Gastroesophageal sphincter (tissue), 3 donors: ENCODE measurements at regions not wholly inside any gene's neighbourhood (a gene's known extent, or its start where the extent isn't known, plus 50 kb on each side); places are given as distances from the start of the nearest gene placed in this dataset.

Source experiments
- POLR2A ChIP-seq, 2 donors: fragments of 450-650 bp; IDR thresholded peaks; one replicate each; pipeline ENCODE4 v1.6.1; 2017; ENCODE audit warnings: antibody characterized with exemption in 2 of 2, mild to moderate bottlenecking in 2 of 2, moderate library complexity in 1 of 2
- POLR2AphosphoS5 ChIP-seq: sonication (generic); formaldehyde crosslinking; IDR thresholded peaks from one replicate; pipeline ENCODE4 v1.6.1; 2017; ENCODE audit warnings: antibody characterized with exemption
- TF ChIP-seq, protein P1 (sequence below), 4 experiments: fragments of 200-600 bp in 2 of 4; fragments of 450-650 bp in 2 of 4; sonication (generic) in 1 of 4; IDR thresholded peaks; one replicate each; pipeline ENCODE4 v1.5.1; 2017 to 2019; ENCODE audit warnings: antibody characterized with exemption in 4 of 4, mild to moderate bottlenecking in 2 of 4, moderate library complexity in 2 of 4

DNA sequence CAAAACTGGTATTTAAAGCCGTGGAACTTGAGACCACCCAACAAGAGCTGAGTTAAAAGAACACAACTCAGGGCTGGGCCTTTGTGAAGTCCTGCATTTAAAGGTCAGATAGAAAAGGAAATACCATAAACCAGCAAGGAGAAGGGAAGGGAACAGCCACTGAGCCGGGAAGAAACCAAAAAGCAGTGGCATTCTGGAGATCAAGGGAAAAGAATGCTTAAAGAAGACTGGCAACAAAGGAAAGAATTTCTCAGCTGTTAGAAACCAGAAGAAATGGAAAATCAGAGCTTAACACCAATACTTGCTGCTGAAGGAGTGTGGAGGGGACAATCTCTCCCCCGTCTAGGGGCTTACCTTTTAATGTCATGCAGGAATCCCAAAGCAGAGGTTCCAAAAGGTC is 247.4 kb upstream of the CHRNA7 start:
- TF ChIP-seq POLR2A (IDR thresholded peaks at IDR 0.05) (no peak), POLR2AphosphoS5 (no peak)
- TF ChIP-seq, protein P1, sequence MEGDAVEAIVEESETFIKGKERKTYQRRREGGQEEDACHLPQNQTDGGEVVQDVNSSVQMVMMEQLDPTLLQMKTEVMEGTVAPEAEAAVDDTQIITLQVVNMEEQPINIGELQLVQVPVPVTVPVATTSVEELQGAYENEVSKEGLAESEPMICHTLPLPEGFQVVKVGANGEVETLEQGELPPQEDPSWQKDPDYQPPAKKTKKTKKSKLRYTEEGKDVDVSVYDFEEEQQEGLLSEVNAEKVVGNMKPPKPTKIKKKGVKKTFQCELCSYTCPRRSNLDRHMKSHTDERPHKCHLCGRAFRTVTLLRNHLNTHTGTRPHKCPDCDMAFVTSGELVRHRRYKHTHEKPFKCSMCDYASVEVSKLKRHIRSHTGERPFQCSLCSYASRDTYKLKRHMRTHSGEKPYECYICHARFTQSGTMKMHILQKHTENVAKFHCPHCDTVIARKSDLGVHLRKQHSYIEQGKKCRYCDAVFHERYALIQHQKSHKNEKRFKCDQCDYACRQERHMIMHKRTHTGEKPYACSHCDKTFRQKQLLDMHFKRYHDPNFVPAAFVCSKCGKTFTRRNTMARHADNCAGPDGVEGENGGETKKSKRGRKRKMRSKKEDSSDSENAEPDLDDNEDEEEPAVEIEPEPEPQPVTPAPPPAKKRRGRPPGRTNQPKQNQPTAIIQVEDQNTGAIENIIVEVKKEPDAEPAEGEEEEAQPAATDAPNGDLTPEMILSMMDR (IDR thresholded peaks at IDR 0.05), result no peak
